HG03520 (cell line): ENCODE measurements at regions not wholly inside any gene's neighbourhood (a gene's known extent, or its start where the extent isn't known, plus 50 kb on each side); places are given as distances from the start of the nearest gene placed in this dataset.

Experiments used
- ATAC-seq: cut with Tn5 transposase; IDR thresholded peaks from one replicate; pipeline ENCODE4 v1.9.1; 2021; ENCODE audit warnings: mild to moderate bottlenecking, moderate library complexity; ENCODE audit not compliant: unreplicated experiment

- ATAC-seq, result peak; percentile 57
Measured at GRCh38 chr2:181374781-181375675, 82.2 kb upstream of the ITGA4 start.

- ATAC-seq, result no peak
Measured at GRCh38 chr2:181376442-181376841, 80.7 kb upstream of the ITGA4 start.

GRCh38 chr2:181376999-181377398 lies 80.2 kb upstream of the ITGA4 start:
- ATAC-seq, result no peak

- ATAC-seq, result no peak
Measured at GRCh38 chr2:181378491-181378890, 78.7 kb upstream of the ITGA4 start.

GRCh38 chr2:181380581-181380980 lies 76.6 kb upstream of the ITGA4 start:
- ATAC-seq, result no peak

- no peak for ATAC-seq
Measured at GRCh38 chr2:181384923-181385322, 72.3 kb upstream of the ITGA4 start.

GRCh38 chr2:181389524-181389923 lies 67.7 kb upstream of the ITGA4 start:
- ATAC-seq, result no peak

- peak; percentile 69 for ATAC-seq
Measured at GRCh38 chr2:181393472-181393871, 63.7 kb upstream of the ITGA4 start.

GRCh38 chr2:181394741-181395437 lies 62.3 kb upstream of the ITGA4 start:
- ATAC-seq, result no peak

GRCh38 chr2:181395851-181396250 lies 61.3 kb upstream of the ITGA4 start:
- no peak for ATAC-seq

GRCh38 chr2:181396256-181397123 lies 60.7 kb upstream of the ITGA4 start:
- ATAC-seq, result no peak

GRCh38 chr2:181397331-181397730 lies 59.9 kb upstream of the ITGA4 start:
- ATAC-seq, result no peak

- no peak for ATAC-seq
Measured at GRCh38 chr2:181398000-181398399, 59.2 kb upstream of the ITGA4 start.

GRCh38 chr2:181399027-181399426 lies 58.2 kb upstream of the ITGA4 start:
- ATAC-seq, result no peak

- ATAC-seq, result no peak
Measured at GRCh38 chr2:181404472-181404871, 52.7 kb upstream of the ITGA4 start.

GRCh38 chr2:181407171-181407570 lies 50.0 kb upstream of the ITGA4 start:
- no peak for ATAC-seq
